ENCODE measurements at regions not wholly inside any gene's neighbourhood (a gene's known extent, or its start where the extent isn't known, plus 50 kb on each side); places are given as distances from the start of the nearest gene placed in this dataset.

GRCh38 chr15:53224371-53224770 is 434.2 kb upstream of the ONECUT1 start:
- TF ChIP-seq CTCF (IDR thresholded peaks at IDR 0.05; ENCODE audit: insufficient read depth, low read length, poor library complexity, severe bottlenecking) (no peak), EZH2phosphoT487 (conservative IDR thresholded peaks at IDR 0.05; ENCODE audit: low read length) (no peak)

Measured in SU-DHL-6 (cell line).